Common myeloid progenitor, CD34-positive (primary cell): ENCODE measurements at regions not wholly inside any gene's neighbourhood (a gene's known extent, or its start where the extent isn't known, plus 50 kb on each side); places are given as distances from the start of the nearest gene placed in this dataset.
A peak's percentile ranks its signal among the peaks of the same experiment; 100 is the strongest.
"Not testable (repeated sequence)": the region's sequence is repeated elsewhere in the genome, so short reads cannot be mapped to it uniquely, and the experiment has no call there.

Experiments used
- CTCF ChIA-PET: fragments of 350-600 bp; sonication (Branson Sonifier 250); formaldehyde crosslinking; loops from one replicate; lab custom pipeline; 2021; ENCODE audit warnings: antibody characterized with exemption; lab: Charles Lee
- POLR2A ChIA-PET: fragments of 350-600 bp; sonication (Branson Sonifier 250); formaldehyde crosslinking; loops from one replicate; lab custom pipeline; 2021; ENCODE audit warnings: antibody characterized with exemption; lab: Charles Lee
- DNase-seq, 3 donors: peaks; one replicate each; pipeline versions ENCODE4 v3.0.0 to v3.0.0-alpha.2; 2013
- H3K27ac ChIP-seq, 2 experiments: 1 replicate in 1 of 2; 2 replicates in 1 of 2; pipeline ENCODE4 v1.7.0; 2013; ENCODE audit warnings: inconsistent platforms in 2 of 2, low read length in 2 of 2, mild to moderate bottlenecking in 2 of 2, low read depth in 1 of 2, moderate library complexity in 1 of 2; ENCODE audit not compliant: severe bottlenecking in 2 of 2, insufficient read depth in 1 of 2, poor library complexity in 1 of 2
- H3K27me3 ChIP-seq, 5 experiments: replicated peaks in 2 of 5; 1 replicate in 3 of 5; 2 replicates in 2 of 5; pipeline versions ENCODE4 v1.6.1 to v1.7.0; 2013; ENCODE audit warnings: low read length in 4 of 5, mild to moderate bottlenecking in 2 of 5, moderate library complexity in 2 of 5, inconsistent platforms in 1 of 5; ENCODE audit not compliant: insufficient read depth in 5 of 5, control insufficient read depth in 4 of 5
- H3K36me3 ChIP-seq, 4 experiments: 1 replicate in 2 of 4; 2 replicates in 2 of 4; pipeline versions ENCODE4 v1.6.1 to v1.7.0; 2013; ENCODE audit warnings: low read length in 3 of 4, control low read depth in 1 of 4, mild to moderate bottlenecking in 1 of 4; ENCODE audit not compliant: control insufficient read depth in 4 of 4, insufficient read depth in 4 of 4
- H3K4me1 ChIP-seq, 4 experiments: 1 replicate in 3 of 4; 2 replicates in 1 of 4; pipeline versions ENCODE4 v1.6.1 to v1.7.1; 2013; ENCODE audit warnings: low read length in 3 of 4, mild to moderate bottlenecking in 3 of 4, control low read depth in 1 of 4, inconsistent platforms in 1 of 4, moderate library complexity in 1 of 4; ENCODE audit not compliant: control insufficient read depth in 4 of 4, insufficient read depth in 4 of 4; ENCODE audit errors: control extremely low read depth in 1 of 4
- H3K4me3 ChIP-seq, 7 experiments: 1 replicate in 4 of 7; 2 replicates in 3 of 7; pipeline versions ENCODE4 v1.5.1 to v1.7.0; 2013; ENCODE audit warnings: mild to moderate bottlenecking in 7 of 7, low read length in 6 of 7, moderate library complexity in 6 of 7, inconsistent platforms in 2 of 7, low read depth in 2 of 7, control low read depth in 1 of 7; ENCODE audit not compliant: insufficient read depth in 4 of 7, control insufficient read depth in 1 of 7; ENCODE audit errors: extremely low read depth in 1 of 7
- H3K9me3 ChIP-seq, 5 experiments: 1 replicate in 4 of 5; 2 replicates in 1 of 5; pipeline versions ENCODE4 v1.6.1 to v1.7.1; 2013; ENCODE audit warnings: low read length in 4 of 5, mild to moderate bottlenecking in 2 of 5, inconsistent platforms in 1 of 5, low read depth in 1 of 5, moderate library complexity in 1 of 5; ENCODE audit not compliant: control insufficient read depth in 4 of 5, insufficient read depth in 2 of 5; ENCODE audit errors: control extremely low read depth in 1 of 5
- WGBS: methylation state at CpG from one replicate; pipeline ENCODE4 v1.1.5; 2013; ENCODE audit not compliant: insufficient coverage; 5-methylcytosine and 5-hydroxymethylcytosine counted together

DNA sequence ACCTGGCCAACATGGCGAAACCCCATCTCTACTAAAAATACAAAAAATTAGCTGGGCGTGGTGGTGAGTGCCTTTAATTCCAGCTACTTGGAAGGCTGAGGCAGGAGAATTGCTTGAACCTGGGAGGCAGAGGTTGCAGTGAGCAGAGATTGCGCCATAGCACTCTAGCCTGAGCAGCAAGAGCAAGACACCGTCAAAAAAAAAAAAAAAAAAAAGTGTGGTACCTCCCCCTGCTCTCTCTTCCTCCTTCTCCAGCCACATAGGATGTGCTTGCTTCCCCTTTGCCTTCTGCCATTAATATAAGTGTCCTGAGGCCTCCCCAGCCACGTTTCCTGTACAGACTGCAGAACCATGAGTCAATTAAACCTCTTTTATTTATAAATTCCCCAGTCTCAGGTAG lies 226.8 kb downstream of the CYP26B1 start:
- H3K4me3 ChIP-seq, H3K36me3 ChIP-seq, H3K9me3 ChIP-seq, H3K4me1 ChIP-seq, H3K27ac ChIP-seq, H3K27me3 ChIP-seq, POLR2A ChIA-PET: not testable (repeated sequence)
- 61% methylated on average over 3 of the region's 5 CpGs for WGBS
- CTCF ChIA-PET, result interaction anchor here (1.0 to 1.5 kb wide), 2 partner anchors 23 to 229 kb away, joined by 3 read pairs; no protein-coding TSS in a partner anchor
- DNase-seq, result peak in 2 of 3 donors; percentile 41 to 52

- H3K36me3 ChIP-seq, result no peaks in the 10 kb centered on the region
- CTCF ChIA-PET, result interaction anchor here (1.5 kb wide), 1 partner anchor 25 kb away, joined by 3 read pairs; no protein-coding TSS in a partner anchor
Measured at GRCh38 chr2:71919708-71920107, 228.0 kb downstream of the CYP26B1 start.

GRCh38 chr2:71910277-71910676 lies 237.4 kb downstream of the CYP26B1 start:
- ChIA-PET CTCF (interaction anchor here (1.4 kb wide), 1 partner anchor 27 kb away, joined by 3 read pairs; no protein-coding TSS in a partner anchor), POLR2A (no interaction called here)
- no peaks in the 10 kb centered on the region for H3K4me1 ChIP-seq
- H3K27me3 ChIP-seq, result peaks cover 0 to 2% (median 0%) of the 10 kb centered on the region in 5 experiments
- no peaks in the 10 kb centered on the region for H3K36me3 ChIP-seq
- 100% methylated on average over 1 of the region's 1 CpG for WGBS
- peaks cover 0 to 20% (median 0%) of the 10 kb centered on the region in 5 experiments for H3K9me3 ChIP-seq
- no peak overlapping the region for H3K4me3 ChIP-seq
- no peak overlapping the region for H3K27ac ChIP-seq
- DNase-seq, result no peak

More at GRCh38 chr2:71919708-71920107, 228.0 kb downstream of the CYP26B1 start:
- H3K9me3 ChIP-seq, result peaks cover 0 to 12% (median 3%) of the 10 kb centered on the region in 5 experiments
- POLR2A ChIA-PET, result no interaction called here
- no peak overlapping the region for H3K27ac ChIP-seq
- no peak for DNase-seq
- no peak overlapping the region for H3K4me3 ChIP-seq
- H3K27me3 ChIP-seq, result no peaks in the 10 kb centered on the region
- H3K4me1 ChIP-seq, result no peaks in the 10 kb centered on the region

- WGBS, result no CpG with 5 or more reads among the region's 1 CpG
Measured at GRCh38 chr2:71908798-71909197, 238.9 kb downstream of the CYP26B1 start.

DNA sequence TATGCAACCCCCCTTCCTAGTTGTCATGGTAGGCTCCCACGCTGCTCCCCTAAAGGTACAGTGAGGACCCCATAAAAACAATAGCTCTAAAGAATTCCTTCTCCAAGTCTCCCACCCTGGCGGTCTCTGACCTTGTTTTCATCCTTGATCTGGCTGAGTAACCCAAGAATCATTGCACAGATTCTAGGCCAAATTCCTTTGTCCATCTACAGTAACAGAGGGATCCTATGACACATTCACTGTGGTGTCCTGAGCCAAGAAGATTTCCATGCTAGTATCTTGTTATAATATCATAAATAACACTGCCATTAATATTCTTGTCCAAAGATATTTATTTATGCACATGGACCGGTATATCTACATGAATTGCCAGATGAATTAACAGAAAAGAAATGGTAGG lies 240.2 kb downstream of the CYP26B1 start:
- H3K27ac ChIP-seq, result no peak overlapping the region
- DNase-seq, result no peak
- H3K4me3 ChIP-seq, result no peak overlapping the region
- no peaks in the 10 kb centered on the region for H3K4me1 ChIP-seq
- peaks cover 0 to 19% (median 0%) of the 10 kb centered on the region in 5 experiments for H3K9me3 ChIP-seq
- ChIA-PET CTCF (no interaction called here), POLR2A (no interaction called here)
- peaks cover 0 to 3% (median 0%) of the 10 kb centered on the region in 5 experiments for H3K27me3 ChIP-seq
- 100% methylated on average over 2 of the region's 3 CpGs for WGBS
- no peaks in the 10 kb centered on the region for H3K36me3 ChIP-seq

More at GRCh38 chr2:71908798-71909197, 238.9 kb downstream of the CYP26B1 start:
- H3K27ac ChIP-seq, result no peak overlapping the region
- no peaks in the 10 kb centered on the region for H3K4me1 ChIP-seq
- H3K9me3 ChIP-seq, result peaks cover 0 to 19% (median 0%) of the 10 kb centered on the region in 5 experiments
- H3K27me3 ChIP-seq, result peaks cover 0 to 2% (median 0%) of the 10 kb centered on the region in 5 experiments
- POLR2A ChIA-PET, result no interaction called here
- H3K4me3 ChIP-seq, result no peak overlapping the region
- CTCF ChIA-PET, result interaction anchor here (1.3 to 1.4 kb wide), 2 partner anchors 28 to 671 kb away, joined by 3 read pairs; no protein-coding TSS in a partner anchor
- DNase-seq, result no peak
- no peaks in the 10 kb centered on the region for H3K36me3 ChIP-seq

DNA sequence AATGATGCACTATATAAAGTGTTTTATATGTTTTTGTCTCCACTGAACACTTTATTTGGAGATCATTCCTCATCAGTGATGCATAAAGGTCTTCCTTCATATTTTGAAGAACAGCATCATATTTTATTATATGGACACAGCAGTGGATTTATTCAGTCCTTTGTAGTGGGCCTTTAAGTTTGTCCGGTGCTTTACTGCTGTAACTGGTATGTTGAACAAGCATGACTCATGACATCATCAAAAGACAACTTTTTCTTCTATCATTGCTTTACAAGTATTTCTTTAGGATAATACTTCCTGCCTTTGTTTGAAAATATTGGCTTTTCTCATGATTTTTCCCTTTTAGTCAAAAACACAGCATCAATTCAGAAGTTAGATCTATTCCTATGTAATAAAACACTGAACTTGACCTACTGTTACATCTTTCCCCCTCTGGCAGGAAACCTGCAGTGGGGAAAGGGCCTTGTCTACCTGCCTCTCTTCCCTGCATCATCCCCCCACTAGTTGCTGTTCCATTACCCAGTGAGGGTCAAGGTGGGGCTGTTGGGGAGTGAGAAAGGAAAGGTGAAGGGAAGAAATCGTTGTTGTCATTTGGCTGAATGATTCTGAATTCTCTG lies 241.2 kb downstream of the CYP26B1 start:
- ChIA-PET POLR2A (no interaction called here), CTCF (no interaction called here)
- H3K27ac ChIP-seq, result no peak overlapping the region
- peaks cover 0 to 17% (median 0%) of the 10 kb centered on the region in 5 experiments for H3K9me3 ChIP-seq
- no peaks in the 10 kb centered on the region for H3K4me1 ChIP-seq
- no peak for DNase-seq
- no peak overlapping the region for H3K4me3 ChIP-seq
- peaks cover 0 to 3% (median 2%) of the 10 kb centered on the region in 5 experiments for H3K27me3 ChIP-seq
- no peaks in the 10 kb centered on the region for H3K36me3 ChIP-seq
- 83% methylated on average over 1 of the region's 2 CpGs for WGBS

- no peaks in the 10 kb centered on the region for H3K4me1 ChIP-seq
- H3K36me3 ChIP-seq, result no peaks in the 10 kb centered on the region
- WGBS, result 80% methylated on average over 1 of the region's 3 CpGs
- H3K27me3 ChIP-seq, result peaks cover 0 to 10% (median 2%) of the 10 kb centered on the region in 5 experiments
- peaks cover 0 to 13% (median 0%) of the 10 kb centered on the region in 5 experiments for H3K9me3 ChIP-seq
- H3K27ac ChIP-seq, result no peak overlapping the region
- ChIA-PET CTCF (no interaction called here), POLR2A (no interaction called here)
- DNase-seq, result no peak
- no peak overlapping the region for H3K4me3 ChIP-seq
Measured at GRCh38 chr2:71905205-71905604, 242.5 kb downstream of the CYP26B1 start.
